A549 (cell line): ENCODE measurements at regions not wholly inside any gene's neighbourhood (a gene's known extent, or its start where the extent isn't known, plus 50 kb on each side); places are given as distances from the start of the nearest gene placed in this dataset.

Experiments
- ATAC-seq, 2 experiments: fragments of 200-7000 bp in 1 of 2; fragments of >200 bp in 1 of 2; cut with Nextera tagmentation in 1 of 2; cut with Tn5 transposase in 1 of 2; 3 replicates each; pipeline versions ENCODE4 v1.8.0 to v1.9.1; 2018 to 2020; ENCODE audit warnings: mild to moderate bottlenecking in 1 of 2, moderate library complexity in 1 of 2
- CTCF ChIA-PET: fragments of 300-600 bp; sonication (Branson Sonifier 250); formaldehyde crosslinking; extraction: SDS; loops from one replicate; lab custom pipeline; 2021; ENCODE audit warnings: antibody characterized with exemption, inconsistent platforms; lab: Yijun Ruan, JAX
- POLR2A ChIA-PET: fragments of 350-600 bp; formaldehyde crosslinking; extraction: SDS; loops from one replicate; lab custom pipeline; 2021; ENCODE audit warnings: antibody characterized with exemption, inconsistent platforms; lab: Yijun Ruan, JAX
- DNase-seq, 2 experiments: peaks; one replicate each; pipeline versions ENCODE4 v3.0.0 to v3.0.0-alpha.2; 2011 to 2016; ENCODE audit warnings: low read depth in 1 of 2, low spot score in 1 of 2
- FAIRE-seq: peaks from 2 replicates; lab custom pipeline; 2011; peaks lifted over from hg19 to GRCh38; lab: Jason Lieb, UNC
- H3K27ac ChIP-seq, 2 experiments: fragments of >200 bp; sonication (Bioruptor Twin); formaldehyde crosslinking; 3 replicates each; pipeline ENCODE4 v1.5.1; 2016 to 2017
- H3K4me1 ChIP-seq: fragments of >200 bp; sonication (Bioruptor Twin); formaldehyde crosslinking; 3 replicates; pipeline ENCODE4 v1.6.1; 2016
- H3K4me2 ChIP-seq: fragments of >200 bp; sonication (Bioruptor Twin); formaldehyde crosslinking; 3 replicates; pipeline ENCODE4 v1.6.1; 2016
- H3K4me3 ChIP-seq: fragments of >200 bp; sonication (Bioruptor Twin); formaldehyde crosslinking; 3 replicates; pipeline ENCODE4 v1.5.1; 2016
- H3K9me3 ChIP-seq: fragments of >200 bp; sonication (Bioruptor Twin); formaldehyde crosslinking; 3 replicates; pipeline ENCODE4 v1.6.1; 2016
- BCL3 ChIP-seq: fragments of >200 bp; sonication (Bioruptor Twin); formaldehyde crosslinking; IDR thresholded peaks from 3 replicates; pipeline ENCODE4 v1.6.1; 2016
- CBX8 ChIP-seq: fragments of 200-600 bp; sonication (generic); IDR thresholded peaks from 2 replicates; pipeline ENCODE4 v1.6.1; 2016
- CHD4 ChIP-seq: fragments of 200-600 bp; sonication (generic); IDR thresholded peaks from 2 replicates; pipeline ENCODE4 v1.6.1; 2016; ENCODE audit warnings: antibody characterized with exemption, mild to moderate bottlenecking, borderline replicate concordance
- E2F6 ChIP-seq: IDR thresholded peaks from 2 replicates; pipeline ENCODE4 v1.6.1; 2012; ENCODE audit warnings: low read depth, borderline replicate concordance
- EHF ChIP-seq: fragments of 250-450 bp; sonication (Bioruptor Pico); IDR thresholded peaks from 2 replicates; pipeline ENCODE4 v1.5.0; 2020; ENCODE audit warnings: mild to moderate bottlenecking
- FOSB ChIP-seq: fragments of 250-450 bp; sonication (Bioruptor Pico); IDR thresholded peaks from 2 replicates; pipeline ENCODE4 v1.5.0; 2020; ENCODE audit warnings: mild to moderate bottlenecking, moderate library complexity
- FOXS1 ChIP-seq: fragments of 250-450 bp; sonication (Bioruptor Pico); IDR thresholded peaks from 2 replicates; pipeline ENCODE4 v1.5.0; 2020; ENCODE audit warnings: mild to moderate bottlenecking, moderate library complexity
- GATA3 ChIP-seq: IDR thresholded peaks from 2 replicates; pipeline ENCODE4 v1.6.1; 2012; ENCODE audit warnings: borderline replicate concordance
- HES2 ChIP-seq: fragments of >200 bp; sonication (Bioruptor Twin); formaldehyde crosslinking; IDR thresholded peaks from 2 replicates; pipeline ENCODE4 v1.6.1; 2016
- KDM5A ChIP-seq: fragments of 200-600 bp; sonication (generic); IDR thresholded peaks from 2 replicates; pipeline ENCODE4 v1.6.1; 2016; ENCODE audit warnings: antibody characterized with exemption, mild to moderate bottlenecking
- MAFK ChIP-seq: fragments of 450-650 bp; IDR thresholded peaks from 2 replicates; pipeline ENCODE4 v1.6.1; 2014; ENCODE audit not compliant: partially characterized antibody
- MYC ChIP-seq: IDR thresholded peaks from 2 replicates; pipeline ENCODE4 v1.6.1; 2012; ENCODE audit warnings: mild to moderate bottlenecking, inconsistent platforms, low read length, improper control_type of control experiment, borderline replicate concordance
- NFE2L2 ChIP-seq: fragments of 150-350 bp; conservative IDR thresholded peaks from 2 replicates; pipeline ENCODE4 v1.6.1; 2014; ENCODE audit warnings: low read length
- NR3C1 ChIP-seq: fragments of >200 bp; sonication (Bioruptor Twin); formaldehyde crosslinking; IDR thresholded peaks from 3 replicates; pipeline ENCODE4 v1.6.1; 2017
- POLR2A ChIP-seq: IDR thresholded peaks from 2 replicates; pipeline ENCODE4 v1.6.1; 2012; ENCODE audit warnings: mild to moderate bottlenecking, low read length
- RARB ChIP-seq: fragments of 250-450 bp; sonication (Bioruptor Pico); IDR thresholded peaks from 2 replicates; pipeline ENCODE4 v1.8.0; 2021; ENCODE audit warnings: mild to moderate bottlenecking, moderate library complexity
- RCOR1 ChIP-seq: fragments of 150-350 bp; IDR thresholded peaks from 2 replicates; pipeline ENCODE4 v1.6.1; 2014; ENCODE audit warnings: antibody characterized with exemption, low read length, low read depth
- REST ChIP-seq: fragments of 200-600 bp; sonication (generic); IDR thresholded peaks from 2 replicates; pipeline ENCODE4 v1.6.1; 2016; ENCODE audit warnings: antibody characterized with exemption, mild to moderate bottlenecking, moderate library complexity
- SREBF2 ChIP-seq: fragments of 450-650 bp; IDR thresholded peaks from 2 replicates; pipeline ENCODE4 v1.6.1; 2014; ENCODE audit warnings: mild to moderate bottlenecking, moderate library complexity
- TFCP2L1 ChIP-seq: fragments of 250-450 bp; sonication (Bioruptor Pico); IDR thresholded peaks from 2 replicates; pipeline ENCODE4 v1.5.0; 2021; ENCODE audit warnings: mild to moderate bottlenecking
- USF2 ChIP-seq: fragments of 450-650 bp; IDR thresholded peaks from 2 replicates; pipeline ENCODE4 v1.6.1; 2014; ENCODE audit warnings: antibody characterized with exemption
- ZC3H11A ChIP-seq: fragments of 450-650 bp; IDR thresholded peaks from 2 replicates; pipeline ENCODE4 v1.6.1; 2014; ENCODE audit warnings: antibody characterized with exemption, mild to moderate bottlenecking
- ZSCAN20 ChIP-seq: fragments of 250-450 bp; sonication (Bioruptor Pico); IDR thresholded peaks from 2 replicates; pipeline ENCODE4 v1.8.0; 2022; ENCODE audit warnings: mild to moderate bottlenecking, moderate library complexity
- WGBS: methylation state at CpG from one replicate; pipeline ENCODE4 v1.1.6; 2017; ENCODE audit errors: missing lambda C conversion rate; 5-methylcytosine and 5-hydroxymethylcytosine counted together

- 33% methylated on average over 2 of the region's 2 CpGs for WGBS
- TF ChIP-seq KDM5A (no peak), E2F6 (no peak)
Measured at GRCh38 chr2:144989579-144990270, 469.8 kb upstream of the ZEB2 start.

GRCh38 chr2:144988591-144988990 lies 468.7 kb upstream of the ZEB2 start:
- Histone ChIP-seq H3K27ac (no peak overlapping the region), H3K4me3 (no peak overlapping the region), H3K4me1 (no peaks in the 10 kb centered on the region)
- no peak for ATAC-seq
- TF ChIP-seq POLR2A (no peak), CBX8 (no peak), FOSB (CRISPR knock-in tag) (no peak), EHF (no peak), ZC3H11A (no peak), ZSCAN20 (CRISPR knock-in tag) (no peak), MYC (no peak), RARB (no peak), MAFK (no peak), GATA3 (no peak), RCOR1 (no peak), CHD4 (no peak), NFE2L2 (no peak), HES2 (no peak), BCL3 (no peak), USF2 (no peak), SREBF2 (no peak)
- TF ChIP-seq, all 56 proteins: peak for 0
- Histone ChIP-seq H3K9me3 (no peaks in the 10 kb centered on the region), H3K4me2 (no peak overlapping the region)
- DNase-seq (no peak), FAIRE-seq (no peak)
- CTCF ChIA-PET = no interaction called here
- POLR2A ChIA-PET = no interaction called here

More at GRCh38 chr2:144989579-144990270, 469.8 kb upstream of the ZEB2 start:
- H3K4me1 ChIP-seq = peaks cover 4% of the 10 kb centered on the region; the same call in 1 of the 3 replicates
- no peak for FAIRE-seq
- H3K27ac ChIP-seq = no peak overlapping the region
- no peak overlapping the region for H3K4me2 ChIP-seq
- H3K9me3 ChIP-seq = no peaks in the 10 kb centered on the region
- ChIA-PET CTCF (no interaction called here), POLR2A (no interaction called here)
- H3K4me3 ChIP-seq = no peak overlapping the region
- ATAC-seq = no peak
- no peak for DNase-seq

GRCh38 chr2:144986691-144987090 lies 466.8 kb upstream of the ZEB2 start:
- Histone ChIP-seq H3K9me3 (no peaks in the 10 kb centered on the region), H3K4me3 (no peak overlapping the region), H3K4me1 (no peaks in the 10 kb centered on the region)
- ATAC-seq (no peak), FAIRE-seq (no peak), DNase-seq (no peak)
- CTCF ChIA-PET = no interaction called here
- TF ChIP-seq EHF (no peak), FOXS1 (no peak), REST (no peak), FOSB (CRISPR knock-in tag) (no peak), NR3C1 (no peak), TFCP2L1 (no peak)
- TF ChIP-seq, all 56 proteins: peak for 0
- POLR2A ChIA-PET = no interaction called here
- Histone ChIP-seq H3K27ac (no peak overlapping the region), H3K4me2 (no peak overlapping the region)
- 56% methylated on average over 2 of the region's 2 CpGs for WGBS
